IMR-90 (cell line): ENCODE measurements at regions not wholly inside any gene's neighbourhood (a gene's known extent, or its start where the extent isn't known, plus 50 kb on each side); places are given as distances from the start of the nearest gene placed in this dataset.

Source experiments
- ATAC-seq: fragments of 200-7000 bp; cut with Tn5 transposase; 2 replicates; pipeline ENCODE4 v1.9.1; 2020; ENCODE audit warnings: low read depth, mild to moderate bottlenecking, moderate library complexity
- BruUV-seq: library from RNA; stranded (reverse); fragments of 400-500 nt; replicated peaks from 2 replicates; lab custom pipeline; 2021; lab: Mats Ljungman, UMichigan
- CTCF ChIA-PET: fragments of 300-600 bp; formaldehyde crosslinking; extraction: SDS; loops from one replicate; lab custom pipeline; 2021; ENCODE audit warnings: antibody characterized with exemption; lab: Yijun Ruan, JAX
- POLR2A ChIA-PET: fragments of 300-600 bp; sonication (Branson Sonifier 250); formaldehyde crosslinking; loops from one replicate; lab custom pipeline; 2022; ENCODE audit warnings: antibody characterized with exemption; ENCODE audit not compliant: unreplicated experiment; lab: Charles Lee
- DNase-seq: peaks from one replicate; pipeline ENCODE4 v3.0.0; 2013
- H2AFZ ChIP-seq: replicated peaks from 2 replicates; pipeline ENCODE3; 2013; ENCODE audit warnings: low read length, mild to moderate bottlenecking; ENCODE audit not compliant: poor library complexity
- H2AK5ac ChIP-seq: 2 replicates; pipeline ENCODE4 v1.6.1; 2013; ENCODE audit warnings: low read depth, low read length, inconsistent platforms
- H2AK9ac ChIP-seq: replicated peaks from 2 replicates; pipeline ENCODE3; 2013; ENCODE audit warnings: mild to moderate bottlenecking, low read depth, low read length, moderate library complexity; ENCODE audit not compliant: poor library complexity
- H2BK120ac ChIP-seq: 2 replicates; pipeline ENCODE4 v1.6.1; 2013; ENCODE audit warnings: low read depth, low read length, inconsistent platforms
- H2BK15ac ChIP-seq: 3 replicates; pipeline ENCODE4 v1.6.1; 2013; ENCODE audit warnings: low read depth, low read length, inconsistent platforms
- H2BK20ac ChIP-seq: 2 replicates; pipeline ENCODE4 v1.6.1; 2013; ENCODE audit warnings: low read depth, mild to moderate bottlenecking, inconsistent platforms, low read length, moderate library complexity
- H2BK5ac ChIP-seq: 2 replicates; pipeline ENCODE4 v1.6.1; 2013; ENCODE audit warnings: mild to moderate bottlenecking, low read depth, low read length, inconsistent platforms; ENCODE audit not compliant: poor library complexity, severe bottlenecking
- H3K14ac ChIP-seq: replicated peaks from 2 replicates; pipeline ENCODE4 v1.6.1; 2013; ENCODE audit warnings: low read depth, low read length, inconsistent platforms
- H3K18ac ChIP-seq: 2 replicates; pipeline ENCODE4 v1.6.1; 2013; ENCODE audit warnings: low read depth, low read length, control low read depth
- H3K23ac ChIP-seq: 2 replicates; pipeline ENCODE4 v1.6.1; 2013; ENCODE audit warnings: low read depth, low read length, inconsistent platforms
- H3K27ac ChIP-seq: 2 replicates; pipeline ENCODE4 v1.5.1; 2013; ENCODE audit warnings: mild to moderate bottlenecking, control low read depth, low read length; ENCODE audit not compliant: insufficient read depth
- H3K27me3 ChIP-seq: 2 replicates; pipeline ENCODE4 v1.6.1; 2013; ENCODE audit warnings: low read length; ENCODE audit not compliant: control insufficient read depth, insufficient read depth
- H3K36me3 ChIP-seq: 2 replicates; pipeline ENCODE4 v1.6.1; 2013; ENCODE audit warnings: low read length, mixed read lengths; ENCODE audit not compliant: control insufficient read depth, insufficient read depth
- H3K4ac ChIP-seq: 2 replicates; pipeline ENCODE4 v1.6.1; 2013; ENCODE audit warnings: low read depth, low read length, inconsistent platforms
- H3K4me1 ChIP-seq: 2 replicates; pipeline ENCODE4 v1.6.1; 2013; ENCODE audit warnings: low read length, mixed read lengths; ENCODE audit not compliant: control insufficient read depth, insufficient read depth
- H3K4me2 ChIP-seq: 2 replicates; pipeline ENCODE4 v1.6.1; 2013; ENCODE audit warnings: low read depth, mild to moderate bottlenecking, control low read depth, low read length, moderate library complexity
- H3K4me3 ChIP-seq: 2 replicates; pipeline ENCODE4 v1.5.1; 2013; ENCODE audit warnings: low read depth, mild to moderate bottlenecking, control low read depth, low read length, moderate library complexity; ENCODE audit not compliant: insufficient read depth
- H3K56ac ChIP-seq: 2 replicates; pipeline ENCODE4 v1.6.1; 2013; ENCODE audit warnings: low read length, inconsistent platforms; ENCODE audit not compliant: insufficient read depth; ENCODE audit errors: extremely low read depth
- H3K79me1 ChIP-seq, 2 experiments: 2 replicates each; pipeline ENCODE4 v1.6.1; 2013; ENCODE audit warnings: low read length in 2 of 2, inconsistent platforms in 1 of 2, low read depth in 1 of 2
- H3K9ac ChIP-seq: 2 replicates; pipeline ENCODE4 v1.6.1; 2013; ENCODE audit warnings: low read depth, low read length, control low read depth
- H3K9me1 ChIP-seq: 2 replicates; pipeline ENCODE4 v1.6.1; 2013; ENCODE audit warnings: low read length, inconsistent platforms; ENCODE audit not compliant: insufficient read depth
- H3K9me3 ChIP-seq: 2 replicates; pipeline ENCODE4 v1.6.1; 2013; ENCODE audit warnings: low read length; ENCODE audit not compliant: control insufficient read depth, insufficient read depth
- H4K20me1 ChIP-seq: 2 replicates; pipeline ENCODE4 v1.6.1; 2013; ENCODE audit warnings: low read length, inconsistent platforms; ENCODE audit not compliant: insufficient read depth
- H4K5ac ChIP-seq: 2 replicates; pipeline ENCODE4 v1.6.1; 2013; ENCODE audit warnings: mild to moderate bottlenecking, low read depth, low read length, control low read depth
- H4K8ac ChIP-seq, 2 experiments: 2 replicates each; pipeline ENCODE4 v1.6.1; 2013; ENCODE audit warnings: low read depth in 2 of 2, low read length in 2 of 2, control low read depth in 1 of 2, inconsistent platforms in 1 of 2
- H4K91ac ChIP-seq: 2 replicates; pipeline ENCODE4 v1.6.1; 2013; ENCODE audit warnings: low read depth, low read length, inconsistent platforms; ENCODE audit not compliant: insufficient read depth
- ELK1 ChIP-seq: fragments of 150-350 bp; IDR thresholded peaks from 2 replicates; pipeline ENCODE4 v1.6.1; 2016; ENCODE audit warnings: low read depth, mild to moderate bottlenecking, low read length, moderate library complexity, borderline replicate concordance
- FOS ChIP-seq: fragments of 150-350 bp; IDR thresholded peaks from 2 replicates; pipeline ENCODE4 v1.6.1; 2016; ENCODE audit warnings: low read depth, low read length
- MXI1 ChIP-seq: IDR thresholded peaks from 2 replicates; pipeline ENCODE4 v1.6.1; 2012; ENCODE audit warnings: low read depth, mild to moderate bottlenecking, low read length, moderate library complexity, borderline replicate concordance
- POLR2A ChIP-seq: IDR thresholded peaks from 2 replicates; pipeline ENCODE4 v1.6.1; 2012; ENCODE audit warnings: mild to moderate bottlenecking, low read depth, low read length
- RAD21 ChIP-seq: IDR thresholded peaks from 2 replicates; pipeline ENCODE4 v1.6.1; 2012; ENCODE audit warnings: low read length, improper control_type of control experiment
- RFX5 ChIP-seq: IDR thresholded peaks from 2 replicates; pipeline ENCODE4 v1.8.0; 2012; ENCODE audit warnings: low read depth, mild to moderate bottlenecking, low read length, moderate library complexity
- WGBS, 2 experiments: methylation state at CpG; one replicate each; pipeline versions ENCODE4 v1.1.5 to v1.1.7; 2013; ENCODE audit warnings: missing lambda C conversion rate in 2 of 2; ENCODE audit not compliant: insufficient read length in 1 of 2; ENCODE audit errors: extremely low coverage in 2 of 2; 5-methylcytosine and 5-hydroxymethylcytosine counted together
- dilution Hi-C: fragments of 300-500 bp; cut with HindIII; formaldehyde crosslinking; loops from one replicate; pipeline ENCODE4 v1.14.3; 2018; ENCODE audit warnings: low sequenced_read_pairs; ENCODE audit not compliant: unreplicated experiment
- in situ Hi-C: fragments of 300-500 bp; cut with MboI; formaldehyde crosslinking; loops from 3 replicates; pipeline ENCODE4 v1.14.3; 2019; ENCODE audit warnings: low sequenced_read_pairs, inconsistent platforms, mixed read lengths
- intact Hi-C: fragments of 100-400 bp; cut with micrococcal nuclease; formaldehyde crosslinking; loops from 2 replicates; pipeline ENCODE4 v1.10.0; 2022

GRCh38 chr4:162364651-162365050 lies 200.9 kb upstream of the FSTL5 start:
- H3K79me1 ChIP-seq = no peaks in the 10 kb centered on the region
- no peak overlapping the region for H3K18ac ChIP-seq
- H3K14ac ChIP-seq = no peak overlapping the region
- H3K9me3 ChIP-seq = peaks cover 6% of the 10 kb centered on the region
- POLR2A ChIA-PET = no interaction called here
- H3K9me1 ChIP-seq = no peaks in the 10 kb centered on the region
- no peak overlapping the region for H4K91ac ChIP-seq
- dilution Hi-C loops (no loop called here), in situ Hi-C loops (no loop called here), intact Hi-C loops (no loop called here)
- no CpG with 5 or more reads among the region's 1 CpG for WGBS, 2 experiments
- H3K4me3 ChIP-seq = no peak overlapping the region
- no peaks in the 10 kb centered on the region for H3K27me3 ChIP-seq
- no TSS peak for BruUV-seq
- no peaks in the 10 kb centered on the region for H3K4me1 ChIP-seq
- H4K8ac ChIP-seq = no peak overlapping the region
- no peak for DNase-seq
- no peak overlapping the region for H2BK15ac ChIP-seq
- no peak overlapping the region for H2AFZ ChIP-seq
- no peak overlapping the region for H4K5ac ChIP-seq
- no peak overlapping the region for H3K4me2 ChIP-seq
- H3K56ac ChIP-seq = no peak overlapping the region
- TF ChIP-seq RFX5 (no peak), POLR2A (no peak), ELK1 (no peak), FOS (no peak), RAD21 (no peak), MXI1 (no peak)
- no peaks in the 10 kb centered on the region for H3K36me3 ChIP-seq
- CTCF ChIA-PET = no interaction called here
- H2BK20ac ChIP-seq = no peak overlapping the region
- no peak overlapping the region for H3K9ac ChIP-seq
- H2AK9ac ChIP-seq = no peak overlapping the region
- ATAC-seq = no peak
- no peak overlapping the region for H2BK5ac ChIP-seq
- H3K27ac ChIP-seq = no peak overlapping the region
- no peak overlapping the region for H3K4ac ChIP-seq
- no peak overlapping the region for H2BK120ac ChIP-seq
- no peak overlapping the region for H3K23ac ChIP-seq
- no peak overlapping the region for H2AK5ac ChIP-seq
- H4K20me1 ChIP-seq = no peaks in the 10 kb centered on the region
